GM12873 (cell line): ENCODE measurements at regions not wholly inside any gene's neighbourhood (a gene's known extent, or its start where the extent isn't known, plus 50 kb on each side); places are given as distances from the start of the nearest gene placed in this dataset.

ENCODE experiments used
- TF ChIP-seq, protein P1 (sequence below): IDR thresholded peaks from 2 replicates; pipeline ENCODE4 v1.5.1; 2012; ENCODE audit warnings: low read depth, mild to moderate bottlenecking, moderate library complexity, low read length, control low read depth; ENCODE audit not compliant: insufficient read depth; ENCODE audit errors: missing control alignments

DNA sequence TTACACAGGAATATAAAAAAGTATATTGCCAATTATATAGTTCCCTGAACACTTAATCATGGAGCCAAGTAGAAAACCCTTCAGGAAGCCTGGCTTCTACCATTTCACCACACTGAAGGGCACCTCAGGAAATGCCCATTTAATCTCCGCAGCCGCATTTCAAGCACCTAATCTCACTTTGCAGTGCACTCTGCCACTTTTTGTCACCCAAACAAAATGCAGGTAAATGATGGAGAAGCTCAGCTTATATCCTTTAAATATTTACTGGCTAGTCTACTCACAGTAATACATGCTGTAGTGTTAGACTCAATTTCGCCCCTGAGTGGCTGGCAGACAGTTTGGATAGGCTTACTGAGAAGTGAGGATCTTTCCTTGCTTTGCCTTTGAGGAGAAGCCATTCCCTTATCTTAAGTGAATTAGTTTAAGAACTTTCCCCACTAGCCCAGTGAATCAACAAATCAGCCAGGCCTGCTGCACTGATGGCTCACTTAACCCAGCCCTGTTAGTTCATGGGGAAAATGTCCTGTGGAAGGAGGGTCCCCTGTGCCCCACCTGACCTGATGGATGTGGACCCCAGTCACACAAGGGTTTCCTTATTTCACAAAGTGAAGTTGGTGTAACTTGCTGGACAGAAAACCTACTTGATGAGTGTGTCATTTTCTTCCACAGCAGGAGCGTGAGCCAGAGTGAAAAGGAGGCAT lies 209.7 kb downstream of the CAAP1 start:
- TF ChIP-seq, protein P1, sequence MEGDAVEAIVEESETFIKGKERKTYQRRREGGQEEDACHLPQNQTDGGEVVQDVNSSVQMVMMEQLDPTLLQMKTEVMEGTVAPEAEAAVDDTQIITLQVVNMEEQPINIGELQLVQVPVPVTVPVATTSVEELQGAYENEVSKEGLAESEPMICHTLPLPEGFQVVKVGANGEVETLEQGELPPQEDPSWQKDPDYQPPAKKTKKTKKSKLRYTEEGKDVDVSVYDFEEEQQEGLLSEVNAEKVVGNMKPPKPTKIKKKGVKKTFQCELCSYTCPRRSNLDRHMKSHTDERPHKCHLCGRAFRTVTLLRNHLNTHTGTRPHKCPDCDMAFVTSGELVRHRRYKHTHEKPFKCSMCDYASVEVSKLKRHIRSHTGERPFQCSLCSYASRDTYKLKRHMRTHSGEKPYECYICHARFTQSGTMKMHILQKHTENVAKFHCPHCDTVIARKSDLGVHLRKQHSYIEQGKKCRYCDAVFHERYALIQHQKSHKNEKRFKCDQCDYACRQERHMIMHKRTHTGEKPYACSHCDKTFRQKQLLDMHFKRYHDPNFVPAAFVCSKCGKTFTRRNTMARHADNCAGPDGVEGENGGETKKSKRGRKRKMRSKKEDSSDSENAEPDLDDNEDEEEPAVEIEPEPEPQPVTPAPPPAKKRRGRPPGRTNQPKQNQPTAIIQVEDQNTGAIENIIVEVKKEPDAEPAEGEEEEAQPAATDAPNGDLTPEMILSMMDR = no peak

DNA sequence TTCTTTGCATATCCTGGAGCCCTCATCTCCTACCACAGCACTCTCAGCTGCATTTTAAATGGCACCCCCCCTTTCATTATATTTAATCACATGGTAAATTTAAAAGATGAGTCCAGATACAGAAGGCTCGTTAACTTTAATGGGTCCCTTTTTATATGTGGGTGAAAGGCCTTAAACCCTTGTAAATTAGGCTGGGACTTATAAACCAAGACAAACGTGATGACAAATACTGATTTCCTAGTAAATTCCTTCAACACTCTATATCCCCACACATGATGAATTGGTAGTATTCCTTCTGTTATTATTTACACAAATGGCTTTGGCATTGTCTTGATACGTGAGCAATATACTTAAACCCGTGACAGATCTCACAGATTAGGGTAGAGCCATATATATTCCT lies 210.6 kb downstream of the CAAP1 start:
- TF ChIP-seq, protein P1 = no peak

DNA sequence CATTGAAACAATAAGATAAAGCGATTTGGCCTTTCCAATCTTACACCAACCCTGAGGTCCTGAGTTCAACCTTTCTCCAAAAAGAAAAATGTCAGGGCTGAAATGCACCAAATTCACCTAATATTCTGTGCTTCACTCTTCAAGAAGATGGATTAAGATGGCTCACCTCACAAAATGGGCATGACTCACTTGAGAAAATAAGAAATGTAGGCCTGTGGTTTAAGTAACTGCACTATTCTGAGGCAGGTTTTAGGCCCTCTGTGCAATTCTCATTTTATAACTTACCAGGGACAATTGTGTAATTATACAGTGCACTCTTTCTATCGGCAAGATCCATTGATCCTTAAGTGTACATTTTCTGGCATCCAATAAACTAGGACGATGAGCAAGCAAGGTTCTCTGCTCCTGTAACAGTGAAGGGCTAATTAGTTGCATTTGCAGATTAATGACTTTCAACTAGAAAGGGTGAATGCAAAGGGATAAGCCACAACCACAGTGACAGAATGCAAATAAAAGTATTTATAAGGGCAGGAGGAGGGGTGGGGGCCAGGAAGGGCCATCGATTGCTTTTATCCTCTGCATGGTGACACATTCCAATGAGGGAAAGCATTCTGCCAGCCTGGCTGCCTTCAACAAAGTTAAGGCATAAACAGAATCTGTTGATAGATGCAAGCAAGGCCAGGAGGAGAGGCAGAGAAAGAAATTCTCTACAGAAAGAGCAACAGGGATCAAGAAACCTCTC lies 214.5 kb downstream of the CAAP1 start:
- TF ChIP-seq, protein P1 = no peak

GRCh38 chr9:26675035-26675434 lies 217.6 kb downstream of the CAAP1 start:
- TF ChIP-seq, protein P1 = no peak

DNA sequence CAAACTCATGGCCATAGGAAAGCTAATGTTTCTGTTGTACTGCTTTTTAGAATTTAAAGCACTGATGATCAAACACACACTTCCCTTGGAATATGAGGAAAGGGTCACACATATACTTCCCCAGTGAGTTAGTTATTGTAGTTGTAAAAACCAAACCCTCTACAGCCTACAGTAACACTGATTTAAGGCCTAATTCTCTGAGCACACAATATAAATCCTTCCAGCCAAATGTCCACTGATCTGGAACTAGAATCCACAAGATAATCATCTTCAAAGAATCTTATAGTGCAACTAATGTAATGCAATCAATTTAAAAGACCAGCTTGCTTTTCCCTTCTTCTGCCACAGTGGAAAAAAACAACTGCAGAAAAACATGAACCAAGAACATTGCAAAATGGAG lies 219.3 kb downstream of the CAAP1 start:
- TF ChIP-seq, protein P1 = no peak

- TF ChIP-seq, protein P1 = no peak
These were observed 222.6 kb downstream of the CAAP1 start for GRCh38 chr9:26669701-26670670.

- TF ChIP-seq, protein P1 = no peak
These were observed 224.7 kb downstream of the CAAP1 start for GRCh38 chr9:26667882-26668281.
